H1 (cell line): ENCODE measurements at regions not wholly inside any gene's neighbourhood (a gene's known extent, or its start where the extent isn't known, plus 50 kb on each side); places are given as distances from the start of the nearest gene placed in this dataset.

Experiments used
- CTCF ChIA-PET: fragments of 300-600 bp; sonication (Branson Sonifier 250); formaldehyde crosslinking; loops from one replicate; lab custom pipeline; 2021; ENCODE audit not compliant: partially characterized antibody; lab: Charles Lee
- POLR2A ChIA-PET: fragments of 300-600 bp; sonication (Branson Sonifier 250); formaldehyde crosslinking; loops from one replicate; lab custom pipeline; 2021; ENCODE audit warnings: inconsistent platforms; ENCODE audit not compliant: partially characterized antibody; lab: Charles Lee
- DNase-seq, 2 experiments: peaks; one replicate each; pipeline versions ENCODE4 v3.0.0 to v3.0.0-alpha.2; 2010 to 2022; ENCODE audit warnings: low spot score in 2 of 2, low read depth in 1 of 2, mixed read lengths in 1 of 2
- FAIRE-seq: peaks from 2 replicates; lab custom pipeline; 2011; peaks lifted over from hg19 to GRCh38; lab: Jason Lieb, UNC
- H2AFZ ChIP-seq: 2 replicates; pipeline ENCODE4 v1.8.1; 2012; ENCODE audit warnings: low read length, inconsistent platforms
- H2AK5ac ChIP-seq: 2 replicates; pipeline ENCODE4 v1.6.1; 2013; ENCODE audit warnings: low read depth, low read length
- H2BK120ac ChIP-seq: replicated peaks from 2 replicates; pipeline ENCODE3; 2013; ENCODE audit warnings: low read depth, low read length, inconsistent platforms
- H2BK12ac ChIP-seq: 2 replicates; pipeline ENCODE4 v1.6.1; 2013; ENCODE audit warnings: low read depth, low read length
- H2BK15ac ChIP-seq: 2 replicates; pipeline ENCODE4 v1.6.1; 2013; ENCODE audit warnings: low read length
- H2BK20ac ChIP-seq: 2 replicates; pipeline ENCODE4 v1.6.1; 2013; ENCODE audit warnings: low read length
- H2BK5ac ChIP-seq: 2 replicates; pipeline ENCODE4 v1.6.1; 2013; ENCODE audit warnings: low read depth, low read length
- H3K14ac ChIP-seq: 2 replicates; pipeline ENCODE4 v1.6.1; 2013; ENCODE audit warnings: inconsistent platforms; ENCODE audit not compliant: insufficient read length
- H3K18ac ChIP-seq: 2 replicates; pipeline ENCODE4 v1.6.1; 2013; ENCODE audit warnings: low read length; ENCODE audit errors: extremely low read depth
- H3K23ac ChIP-seq: 2 replicates; pipeline ENCODE4 v1.6.1; 2013; ENCODE audit warnings: inconsistent platforms; ENCODE audit not compliant: insufficient read length
- H3K23me2 ChIP-seq: 2 replicates; pipeline ENCODE4 v1.6.1; 2013; ENCODE audit warnings: low read depth, low read length
- H3K27ac ChIP-seq: 2 replicates; pipeline ENCODE4 v1.6.1; 2011; ENCODE audit warnings: low read depth, low read length, inconsistent platforms
- H3K27me3 ChIP-seq, 4 experiments: replicated peaks in 1 of 4; 1 replicate in 1 of 4; 2 replicates in 3 of 4; pipeline versions ENCODE4 v1.6.1 to v1.8.1; 2011 to 2013; ENCODE audit warnings: low read length in 3 of 4, mild to moderate bottlenecking in 3 of 4, inconsistent platforms in 2 of 4, mixed read lengths in 2 of 4, moderate library complexity in 1 of 4; ENCODE audit not compliant: control insufficient read depth in 3 of 4, insufficient read depth in 3 of 4; ENCODE audit errors: extremely low read depth in 1 of 4
- H3K36me3 ChIP-seq, 4 experiments: 2 replicates each; pipeline versions ENCODE4 v1.6.1 to v1.8.1; 2011 to 2013; ENCODE audit warnings: mild to moderate bottlenecking in 4 of 4, low read length in 3 of 4, moderate library complexity in 2 of 4, control low read depth in 1 of 4, inconsistent platforms in 1 of 4; ENCODE audit not compliant: insufficient read depth in 4 of 4, control insufficient read depth in 2 of 4
- H3K4ac ChIP-seq: replicated peaks from 2 replicates; pipeline ENCODE3; 2013; ENCODE audit warnings: low read length, low read depth, mixed read lengths, inconsistent platforms; ENCODE audit not compliant: insufficient read length
- H3K4me1 ChIP-seq, 4 experiments: replicated peaks in 1 of 4; 1 replicate in 1 of 4; 2 replicates in 3 of 4; pipeline versions ENCODE4 v1.6.1 to v1.8.1; 2011 to 2013; ENCODE audit warnings: low read length in 3 of 4, inconsistent platforms in 2 of 4, mixed read lengths in 1 of 4; ENCODE audit not compliant: insufficient read depth in 4 of 4, control insufficient read depth in 3 of 4
- H3K4me2 ChIP-seq, 2 experiments: 2 replicates each; pipeline versions ENCODE4 v1.6.1 to v1.8.1; 2011 to 2013; ENCODE audit warnings: low read depth in 2 of 2, low read length in 2 of 2, control low read depth in 1 of 2, inconsistent platforms in 1 of 2, mild to moderate bottlenecking in 1 of 2; ENCODE audit not compliant: insufficient read depth in 1 of 2
- H3K4me3 ChIP-seq, 4 experiments: fragments of 200-600, 300-600 bp in 1 of 4; sonication (generic), shearing (Covaris generic), sonication (Bioruptor Twin) in 1 of 4; 2 replicates each; pipeline versions ENCODE4 v1.5.1 to v1.8.1; 2011 to 2016; ENCODE audit warnings: low read length in 4 of 4, low read depth in 3 of 4, control low read depth in 2 of 4, inconsistent platforms in 2 of 4, mild to moderate bottlenecking in 2 of 4, mixed read lengths in 1 of 4, moderate library complexity in 1 of 4; ENCODE audit not compliant: insufficient read depth in 2 of 4; ENCODE audit errors: extremely low read depth in 1 of 4
- H3K56ac ChIP-seq: replicated peaks from 2 replicates; pipeline ENCODE3; 2013; ENCODE audit warnings: low read depth, mild to moderate bottlenecking, mixed read lengths, low read length, inconsistent platforms; ENCODE audit not compliant: insufficient read length
- H3K79me1 ChIP-seq: 2 replicates; pipeline ENCODE4 v1.6.1; 2013; ENCODE audit warnings: low read depth, low read length, control low read depth
- H3K79me2 ChIP-seq, 2 experiments: 2 replicates each; pipeline versions ENCODE4 v1.6.1 to v1.8.1; 2012 to 2013; ENCODE audit warnings: low read length in 2 of 2, mild to moderate bottlenecking in 2 of 2, inconsistent platforms in 1 of 2; ENCODE audit not compliant: insufficient read depth in 2 of 2, control insufficient read depth in 1 of 2
- H3K9ac ChIP-seq, 4 experiments: replicated peaks in 1 of 4; 1 replicate in 1 of 4; 2 replicates in 3 of 4; pipeline versions ENCODE4 v1.6.1 to v1.8.1; 2011 to 2013; ENCODE audit warnings: low read depth in 3 of 4, low read length in 3 of 4, control low read depth in 2 of 4, mild to moderate bottlenecking in 2 of 4, moderate library complexity in 2 of 4, inconsistent platforms in 1 of 4; ENCODE audit errors: extremely low read depth in 1 of 4
- H3K9me3 ChIP-seq, 2 experiments: 2 replicates each; pipeline versions ENCODE4 v1.6.1 to v1.8.1; 2012 to 2013; ENCODE audit warnings: mild to moderate bottlenecking in 2 of 2, moderate library complexity in 2 of 2, control low read depth in 1 of 2, inconsistent platforms in 1 of 2, low read depth in 1 of 2, low read length in 1 of 2, mixed read lengths in 1 of 2; ENCODE audit not compliant: insufficient read depth in 2 of 2
- H4K20me1 ChIP-seq, 2 experiments: replicated peaks in 1 of 2; 2 replicates each; pipeline versions ENCODE3 to v1.8.1; 2011 to 2013; ENCODE audit warnings: inconsistent platforms in 2 of 2, low read length in 2 of 2, mild to moderate bottlenecking in 1 of 2; ENCODE audit not compliant: insufficient read depth in 2 of 2, control insufficient read depth in 1 of 2
- H4K5ac ChIP-seq: 2 replicates; pipeline ENCODE4 v1.6.1; 2013; ENCODE audit warnings: low read length, low read depth, mixed read lengths, inconsistent platforms; ENCODE audit not compliant: insufficient read length
- H4K8ac ChIP-seq: 2 replicates; pipeline ENCODE4 v1.8.0; 2013; ENCODE audit warnings: mild to moderate bottlenecking, moderate library complexity, low read length, inconsistent platforms; ENCODE audit not compliant: insufficient read depth; ENCODE audit errors: extremely low read depth
- H4K91ac ChIP-seq: replicated peaks from 2 replicates; pipeline ENCODE3; 2013; ENCODE audit warnings: low read length, mixed read lengths, inconsistent platforms; ENCODE audit not compliant: insufficient read length
- CHD1 ChIP-seq: IDR thresholded peaks from 2 replicates; pipeline ENCODE4 v1.6.1; 2012; ENCODE audit warnings: low read depth, low read length, improper control_type of control experiment
- CREB1 ChIP-seq: IDR thresholded peaks from 2 replicates; pipeline ENCODE4 v1.6.1; 2012; ENCODE audit warnings: inconsistent platforms
- EGR1 ChIP-seq: IDR thresholded peaks from 2 replicates; pipeline ENCODE4 v1.6.1; 2011; ENCODE audit warnings: low read depth, low read length, borderline replicate concordance
- EP300 ChIP-seq, 2 experiments: IDR thresholded peaks; 1 replicate in 1 of 2; 2 replicates in 1 of 2; pipeline ENCODE4 v1.6.1; 2011 to 2012; ENCODE audit warnings: low read depth in 2 of 2, low read length in 2 of 2, mild to moderate bottlenecking in 2 of 2, borderline replicate concordance in 1 of 2, inconsistent platforms in 1 of 2, moderate library complexity in 1 of 2
- HDAC2 ChIP-seq, 2 experiments: fragments of 300-600 bp in 1 of 2; sonication (generic) in 1 of 2; IDR thresholded peaks; 2 replicates each; pipeline ENCODE4 v1.6.1; 2011 to 2012; ENCODE audit warnings: low read depth in 2 of 2, low read length in 2 of 2, mild to moderate bottlenecking in 2 of 2, moderate library complexity in 2 of 2, borderline replicate concordance in 1 of 2, inconsistent platforms in 1 of 2
- MAFK ChIP-seq: IDR thresholded peaks from 2 replicates; pipeline ENCODE4 v1.6.1; 2012; ENCODE audit warnings: low read depth, mild to moderate bottlenecking, improper control_type of control experiment, low read length
- RXRA ChIP-seq: IDR thresholded peaks from 2 replicates; pipeline ENCODE4 v1.6.1; 2011; ENCODE audit warnings: low read depth, mild to moderate bottlenecking, low read length, moderate library complexity; ENCODE audit not compliant: insufficient read depth
- WGBS, 2 experiments: shearing (Covaris generic) in 1 of 2; methylation state at CpG; one replicate each; pipeline versions ENCODE4 v1.1.6 to v1.1.7; 2013 to 2015; ENCODE audit warnings: low lambda C conversion rate in 2 of 2, mixed read lengths in 2 of 2, inconsistent platforms in 1 of 2, low coverage in 1 of 2, missing lambda C conversion rate in 1 of 2; ENCODE audit not compliant: insufficient replicate concordance in 2 of 2, insufficient coverage in 1 of 2, insufficient read length in 1 of 2; ENCODE audit errors: extremely low coverage in 1 of 2, missing lambda C conversion rate in 1 of 2; 5-methylcytosine and 5-hydroxymethylcytosine counted together

- Histone ChIP-seq H2BK120ac (no peak overlapping the region), H3K27me3 (peaks cover 0 to 8% (median 6%) of the 10 kb centered on the region in 4 experiments; a peak in 4 of 7 replicates), H3K9ac (no peak overlapping the region), H3K27ac (no peak overlapping the region), H3K9me3 (no peaks in the 10 kb centered on the region), H3K79me2 (no peaks in the 10 kb centered on the region), H3K4ac (no peak overlapping the region), H2BK12ac (no peak overlapping the region), H3K18ac (no peak overlapping the region), H3K23ac (no peak overlapping the region), H2BK15ac (no peak overlapping the region), H3K4me2 (no peak overlapping the region), H3K79me1 (no peaks in the 10 kb centered on the region), H2AK5ac (no peak overlapping the region), H4K5ac (no peak overlapping the region), H2AFZ (no peak overlapping the region), H2BK20ac (no peak overlapping the region), H3K56ac (no peak overlapping the region), H3K36me3 (no peaks in the 10 kb centered on the region), H3K23me2 (peaks cover 2% of the 10 kb centered on the region; the same call in 1 of the 2 replicates), H4K8ac (no peak overlapping the region), H4K91ac (no peak overlapping the region), H3K4me1 (peaks cover 0 to 4% (median 0%) of the 10 kb centered on the region in 4 experiments; a peak in 2 of 7 replicates), H2BK5ac (no peak overlapping the region), H3K4me3 (no peak overlapping the region), H4K20me1 (no peaks in the 10 kb centered on the region), H3K14ac (no peak overlapping the region)
- ChIA-PET CTCF (no interaction called here), POLR2A (no interaction called here)
- FAIRE-seq (no peak), DNase-seq (no peak)
- 88% methylated on average over 2 of the region's 2 CpGs; no CpG with 5 or more reads in 1 of the 2 experiments for WGBS, 2 experiments
- TF ChIP-seq MAFK, result no peak
- TF ChIP-seq HDAC2 (IDR thresholded peaks at IDR 0.05; ENCODE audit: borderline replicate concordance in 1 of 2, low read depth in 2 of 2, low read length in 2 of 2), result no peak
- TF ChIP-seq EGR1, result no peak
- no peak for TF ChIP-seq RXRA
- TF ChIP-seq CHD1, result no peak
- TF ChIP-seq CREB1, result no peak
- TF ChIP-seq EP300 (IDR thresholded peaks at IDR 0.05; ENCODE audit: borderline replicate concordance in 1 of 2, low read depth in 2 of 2, low read length in 2 of 2), result no peak
Observed at GRCh38 chr2:217360111-217360510, 500.2 kb upstream of the TNP1 start.
